HG03159 (cell line): ENCODE measurements at regions not wholly inside any gene's neighbourhood (a gene's known extent, or its start where the extent isn't known, plus 50 kb on each side); places are given as distances from the start of the nearest gene placed in this dataset.

Experiments used
- ATAC-seq: cut with Tn5 transposase; IDR thresholded peaks from one replicate; pipeline ENCODE4 v1.9.1; 2021; ENCODE audit warnings: mild to moderate bottlenecking, moderate library complexity; ENCODE audit not compliant: unreplicated experiment

- no peak for ATAC-seq
These were observed 417.0 kb downstream of the TYW1 start for GRCh38 chr7:67413670-67414069.

GRCh38 chr7:67414858-67415257, 418.2 kb downstream of the TYW1 start:
- ATAC-seq, result no peak

GRCh38 chr7:67422601-67423000, 426.0 kb downstream of the TYW1 start:
- ATAC-seq, result no peak

GRCh38 chr7:67423065-67423464, 426.4 kb downstream of the TYW1 start:
- ATAC-seq, result no peak

- ATAC-seq, result no peak
These were observed 430.0 kb downstream of the TYW1 start for GRCh38 chr7:67426654-67427053.

- no peak for ATAC-seq
These were observed 433.1 kb downstream of the TYW1 start for GRCh38 chr7:67429735-67430134.

GRCh38 chr7:67432536-67433234, 436.1 kb downstream of the TYW1 start:
- no peak for ATAC-seq

GRCh38 chr7:67435894-67436535, 439.4 kb downstream of the TYW1 start:
- ATAC-seq, result no peak

- ATAC-seq, result no peak
These were observed 441.7 kb downstream of the TYW1 start for GRCh38 chr7:67438198-67438882.

- ATAC-seq, result no peak
These were observed 442.4 kb downstream of the TYW1 start for GRCh38 chr7:67438913-67439505.

- no peak for ATAC-seq
These were observed 443.7 kb downstream of the TYW1 start for GRCh38 chr7:67440321-67440720.

- no peak for ATAC-seq
These were observed 449.1 kb downstream of the TYW1 start for GRCh38 chr7:67445728-67446127.

- no peak for ATAC-seq
These were observed 450.7 kb downstream of the TYW1 start for GRCh38 chr7:67447297-67447696.

- ATAC-seq, result no peak
These were observed 451.6 kb downstream of the TYW1 start for GRCh38 chr7:67448271-67448670.

- ATAC-seq, result no peak
These were observed 453.5 kb downstream of the TYW1 start for GRCh38 chr7:67450171-67450570.

GRCh38 chr7:67451306-67451705, 454.7 kb downstream of the TYW1 start:
- no peak for ATAC-seq

- no peak for ATAC-seq
These were observed 455.9 kb downstream of the TYW1 start for GRCh38 chr7:67452516-67453026.

- no peak for ATAC-seq
These were observed 457.1 kb downstream of the TYW1 start for GRCh38 chr7:67453580-67454380.

GRCh38 chr7:67455508-67455907, 458.9 kb downstream of the TYW1 start:
- no peak for ATAC-seq

- no peak for ATAC-seq
These were observed 466.2 kb downstream of the TYW1 start for GRCh38 chr7:67462781-67463191.

GRCh38 chr7:67463316-67463715, 466.7 kb downstream of the TYW1 start:
- ATAC-seq, result no peak
